Islet precursor cell (in vitro differentiated cells): ENCODE measurements at regions not wholly inside any gene's neighbourhood (a gene's known extent, or its start where the extent isn't known, plus 50 kb on each side); places are given as distances from the start of the nearest gene placed in this dataset.

ENCODE experiments used
- DNase-seq: peaks from one replicate; pipeline ENCODE4 v3.0.0-alpha.2; 2018

- DNase-seq: no peak
Observed at GRCh38 chr14:82190742-82191141, 657.1 kb upstream of the SEL1L start.

DNA sequence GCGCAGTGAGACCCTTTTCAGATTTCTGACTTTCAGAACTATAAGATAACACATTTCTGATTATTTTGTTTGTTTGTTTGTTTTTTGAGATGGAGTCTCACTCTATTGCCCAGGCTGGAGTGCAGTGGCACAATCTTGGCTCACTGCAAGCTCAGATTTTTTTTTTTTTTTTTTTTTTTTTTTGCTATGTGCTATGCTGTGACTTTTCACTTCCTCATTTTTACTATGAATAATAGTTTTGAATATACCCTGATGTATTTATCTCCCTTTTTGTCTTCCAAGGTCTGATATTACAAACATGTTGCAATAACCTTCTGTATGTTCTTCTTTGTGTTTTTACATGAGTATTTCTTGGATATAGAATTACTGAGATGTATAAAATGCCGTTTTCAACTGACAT lies 658.7 kb upstream of the SEL1L start:
- DNase-seq: no peak

GRCh38 chr14:82223276-82223675 lies 689.6 kb upstream of the SEL1L start:
- no peak for DNase-seq

DNA sequence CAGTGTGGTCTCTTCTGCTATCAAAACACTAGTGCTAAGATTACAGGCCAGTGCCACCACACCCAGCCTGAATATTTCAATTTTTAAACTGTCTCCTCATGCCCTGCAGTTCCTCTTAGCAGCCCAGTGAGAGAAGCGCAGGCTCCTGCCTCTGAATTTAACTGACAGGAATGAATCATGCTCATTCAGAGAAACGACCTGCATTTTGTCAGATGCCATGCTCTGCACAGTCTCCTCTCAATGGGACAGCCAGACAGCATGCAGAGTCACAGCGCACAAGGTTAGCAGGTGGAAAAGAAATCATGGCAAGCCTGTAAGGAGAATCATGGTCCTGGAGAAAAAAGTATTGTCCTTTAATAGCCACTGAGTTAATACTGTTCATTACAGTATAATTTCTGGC lies 691.0 kb upstream of the SEL1L start:
- peak; percentile 56 for DNase-seq

DNA sequence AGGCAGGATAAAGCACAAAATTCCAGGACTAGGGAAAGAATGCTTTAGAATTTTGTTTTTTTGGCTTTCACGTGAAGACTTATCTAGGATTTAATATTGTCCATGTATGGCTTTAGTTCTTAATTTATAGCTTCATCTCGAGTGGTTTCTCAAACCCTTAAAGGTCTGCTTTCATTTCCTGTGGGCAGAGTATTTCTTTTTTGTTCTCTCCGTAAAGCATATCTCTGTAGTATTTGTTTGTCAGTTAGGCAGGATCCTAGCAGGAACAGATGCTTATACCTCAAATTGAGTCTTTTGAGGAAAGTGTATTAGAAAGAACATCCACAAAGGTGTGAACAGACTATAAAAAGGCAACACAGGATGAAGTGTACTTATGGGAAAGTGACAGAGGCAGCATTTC lies 697.1 kb upstream of the SEL1L start:
- DNase-seq: no peak

DNA sequence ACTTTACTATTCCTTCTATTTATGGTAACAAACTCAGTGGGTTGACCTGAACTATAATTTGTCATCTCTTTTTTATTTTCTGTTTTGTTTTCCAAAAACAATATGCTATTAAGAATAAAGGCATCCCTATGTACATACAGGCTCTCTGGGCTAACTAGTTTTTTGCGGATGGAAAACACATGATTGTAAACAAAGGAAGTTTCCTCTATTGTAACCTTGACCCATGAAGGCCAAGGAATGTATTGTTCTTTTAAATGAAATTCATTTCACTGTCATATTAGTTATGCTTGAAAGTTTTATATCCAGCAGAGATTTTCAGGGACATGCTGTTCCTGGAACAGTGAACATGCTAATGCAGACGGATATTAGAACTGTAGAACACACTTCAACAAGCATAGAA lies 705.0 kb upstream of the SEL1L start:
- no peak for DNase-seq

DNA sequence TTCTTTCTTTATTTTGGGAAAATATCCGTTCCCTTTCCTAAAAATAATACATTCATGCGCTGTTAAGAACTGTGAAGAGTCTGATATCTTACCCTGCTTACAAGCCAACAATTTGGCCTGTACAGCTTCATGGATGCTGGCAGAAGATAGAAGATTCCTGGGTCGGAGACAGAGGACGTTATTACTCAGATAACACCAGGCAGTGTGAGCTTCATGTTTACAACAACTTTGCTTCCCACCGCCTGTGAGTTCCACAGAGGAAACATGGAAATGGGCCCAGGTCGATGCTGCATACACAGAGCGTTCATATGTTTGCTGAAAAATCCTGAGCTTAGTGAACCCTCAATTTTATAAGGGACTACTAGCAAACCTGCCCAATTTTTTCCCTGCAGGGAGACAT lies 705.6 kb upstream of the SEL1L start:
- no peak for DNase-seq

- no peak for DNase-seq
Observed at GRCh38 chr14:82244791-82245190, 711.1 kb upstream of the SEL1L start.

DNA sequence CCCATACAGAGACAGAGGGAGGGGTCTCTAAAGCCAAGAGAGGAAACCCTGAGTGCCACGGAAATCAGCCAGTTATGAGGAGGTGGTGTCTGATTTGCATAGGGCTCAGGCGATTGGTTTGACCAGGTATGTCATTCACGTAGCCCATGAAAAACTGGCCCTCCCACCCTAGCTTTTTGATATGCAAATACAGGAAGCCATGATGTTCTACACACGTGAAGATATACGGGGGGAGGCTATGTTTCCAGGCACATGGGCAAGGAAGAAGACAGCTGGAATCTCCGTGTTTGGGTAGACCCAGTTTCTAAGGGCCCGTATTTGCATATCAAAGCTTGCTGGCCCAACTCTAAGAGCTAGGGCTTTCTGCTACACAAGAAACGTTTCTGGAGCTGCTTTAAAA lies 717.8 kb upstream of the SEL1L start:
- DNase-seq: no peak

DNA sequence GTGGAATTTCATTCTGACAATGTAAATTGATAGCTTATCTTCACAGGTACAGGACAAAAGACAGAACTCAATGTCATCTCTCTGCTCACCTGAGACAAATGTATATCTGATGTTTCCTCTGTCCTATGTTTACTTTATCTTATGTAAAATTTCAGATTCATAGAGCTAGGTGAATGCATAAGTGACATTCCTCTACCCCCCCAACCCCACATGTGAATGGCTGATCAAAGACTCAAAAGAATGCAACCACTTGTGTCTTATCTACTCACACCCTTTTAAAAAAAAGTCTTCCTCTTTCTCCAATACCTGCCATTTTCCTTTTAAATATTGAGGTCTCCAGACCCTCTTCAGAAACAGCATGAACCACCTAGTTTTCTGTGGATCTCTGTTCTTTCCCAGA lies 736.6 kb upstream of the SEL1L start:
- no peak for DNase-seq

DNA sequence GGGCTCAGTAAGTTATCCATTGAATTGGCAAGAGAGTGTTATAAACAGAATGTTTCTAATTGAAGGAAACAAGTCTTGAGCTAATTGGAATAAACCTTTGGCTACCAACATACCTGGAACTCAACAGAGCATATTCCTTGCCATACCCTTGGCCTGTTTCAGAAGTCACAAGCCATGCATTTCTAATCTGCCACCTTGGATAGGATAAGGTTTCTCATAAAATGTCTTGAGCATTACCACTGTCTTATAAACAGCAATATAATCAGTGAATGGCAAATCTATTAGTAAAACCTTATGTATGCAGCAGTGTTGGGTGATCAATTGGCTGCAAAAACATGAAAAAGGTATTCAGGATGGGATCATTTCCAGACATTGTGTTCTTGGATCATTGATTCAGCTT lies 765.2 kb upstream of the SEL1L start:
- DNase-seq: no peak

GRCh38 chr14:82309199-82309598 lies 775.5 kb upstream of the SEL1L start:
- DNase-seq: no peak

DNA sequence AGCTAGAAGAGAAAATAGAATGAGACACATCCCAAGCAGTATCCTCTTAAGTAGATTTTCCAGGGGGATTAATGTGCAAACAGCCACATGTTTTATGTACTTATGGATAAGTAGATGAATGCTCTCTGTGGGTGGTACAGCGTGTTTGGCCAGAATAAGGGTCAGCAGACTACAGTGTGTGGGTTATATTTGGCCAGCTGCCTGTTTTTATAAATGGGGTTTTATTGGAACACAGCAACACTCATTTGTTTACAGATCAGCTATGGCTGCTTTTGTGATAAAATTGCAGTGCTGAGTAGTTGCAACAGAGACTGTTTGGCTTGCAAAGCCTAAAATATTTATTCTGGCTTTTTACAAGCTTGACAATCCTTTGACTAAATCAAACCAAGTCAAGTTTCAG lies 780.2 kb upstream of the SEL1L start:
- DNase-seq: no peak

DNA sequence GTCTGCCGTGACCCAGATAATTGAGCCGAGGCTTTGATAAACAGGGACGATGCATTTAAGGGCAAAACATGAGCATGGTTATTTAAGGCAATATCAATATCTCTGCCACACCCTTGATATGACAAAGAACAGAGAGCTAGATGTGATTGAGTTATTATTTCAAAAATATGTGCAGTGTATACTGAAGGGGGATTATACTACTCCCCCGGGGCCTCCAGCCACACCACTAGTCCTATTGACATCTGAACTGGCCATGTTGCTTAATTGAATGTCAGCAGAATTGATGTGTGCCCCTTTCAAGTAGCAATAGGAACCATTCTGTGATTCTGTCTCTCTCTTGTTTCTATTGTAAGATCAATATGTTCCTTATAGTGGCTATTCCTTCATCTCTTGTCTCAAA lies 794.8 kb upstream of the SEL1L start:
- no peak for DNase-seq

- DNase-seq: no peak
Observed at GRCh38 chr14:82341261-82341810, 807.7 kb upstream of the SEL1L start.

DNA sequence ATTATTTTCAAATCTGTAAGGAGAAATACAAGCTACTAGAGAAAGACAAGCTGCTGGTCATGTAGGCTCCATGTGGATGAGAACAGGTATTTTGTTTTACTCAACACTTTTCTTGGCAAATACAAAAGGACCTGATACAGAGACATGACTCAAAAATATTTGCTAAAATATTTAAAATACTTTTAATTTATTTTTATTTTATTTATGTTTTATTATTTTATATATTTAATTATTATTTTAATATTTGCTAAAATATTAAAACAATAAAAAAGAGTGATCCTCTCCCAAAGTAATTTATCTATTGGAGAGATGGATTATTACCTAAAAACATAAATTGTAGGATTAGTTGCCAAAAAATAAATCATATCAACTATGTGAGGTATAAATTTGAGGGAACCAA lies 808.9 kb upstream of the SEL1L start:
- DNase-seq: no peak

- DNase-seq: no peak
Observed at GRCh38 chr14:82345184-82345583, 811.5 kb upstream of the SEL1L start.

GRCh38 chr14:82354126-82354525 lies 820.5 kb upstream of the SEL1L start:
- no peak for DNase-seq

DNA sequence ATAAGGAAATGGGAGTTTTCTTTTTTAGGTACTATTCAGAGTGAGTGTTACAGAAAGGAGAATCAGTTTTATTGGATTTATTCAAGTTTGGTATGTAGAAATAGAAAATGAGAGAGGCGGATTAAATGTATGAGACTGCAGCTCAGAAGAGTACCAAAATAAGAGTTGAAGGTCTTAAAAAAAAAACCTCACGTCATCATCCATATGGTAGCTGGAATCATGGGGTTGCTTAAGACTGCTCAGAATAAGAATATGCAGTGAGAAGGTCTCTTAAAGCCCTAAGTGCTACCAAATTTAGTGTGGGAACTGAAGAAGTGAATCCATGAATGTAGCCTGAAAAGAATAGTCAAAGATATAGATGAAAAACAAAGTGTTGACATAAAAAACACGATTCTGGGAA lies 825.5 kb upstream of the SEL1L start:
- no peak for DNase-seq

GRCh38 chr14:82362452-82362851 lies 828.8 kb upstream of the SEL1L start:
- DNase-seq: no peak

- no peak for DNase-seq
Observed at GRCh38 chr14:82365471-82365870, 831.8 kb upstream of the SEL1L start.

DNA sequence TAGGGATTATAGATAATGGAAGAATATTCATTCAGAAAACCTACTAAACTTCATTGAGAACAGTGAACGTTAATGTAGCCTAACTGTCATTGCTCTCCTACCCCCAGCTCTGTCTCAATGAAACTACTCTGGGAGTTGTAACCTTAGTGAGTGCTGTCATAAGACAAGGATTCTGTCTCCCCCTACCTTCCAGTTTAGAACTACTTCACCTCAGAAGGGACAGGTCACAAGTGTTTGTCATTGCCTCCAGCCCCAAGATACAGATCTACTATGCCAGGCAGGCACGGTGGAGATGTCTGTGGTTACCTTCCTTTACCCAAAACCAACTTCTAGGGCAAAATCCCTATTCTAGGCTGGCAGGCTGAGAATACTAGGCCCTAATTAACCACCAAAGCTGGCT lies 833.1 kb upstream of the SEL1L start:
- no peak for DNase-seq

GRCh38 chr14:82379291-82379690 lies 845.6 kb upstream of the SEL1L start:
- no peak for DNase-seq

- DNase-seq: no peak
Observed at GRCh38 chr14:82385048-82385447, 851.4 kb upstream of the SEL1L start.

- DNase-seq: no peak
Observed at GRCh38 chr14:82387699-82388098, 854.0 kb upstream of the SEL1L start.

- DNase-seq: no peak
Observed at GRCh38 chr14:82388488-82388887, 854.8 kb upstream of the SEL1L start.
